BE2C (cell line): ENCODE measurements at regions not wholly inside any gene's neighbourhood (a gene's known extent, or its start where the extent isn't known, plus 50 kb on each side); places are given as distances from the start of the nearest gene placed in this dataset.

Experiments
- DNase-seq: peaks from one replicate; pipeline ENCODE4 v3.0.0-alpha.2; 2020
- H3K27me3 ChIP-seq: fragments of 250-450 bp; sonication (Bioruptor Pico); 2 replicates; pipeline ENCODE4 v1.5.1; 2020; ENCODE audit warnings: mild to moderate bottlenecking
- H3K36me3 ChIP-seq: fragments of 250-450 bp; sonication (Bioruptor Pico); 2 replicates; pipeline ENCODE4 v1.5.1; 2020; ENCODE audit warnings: mild to moderate bottlenecking
- H3K4me1 ChIP-seq: fragments of 250-450 bp; sonication (Bioruptor Pico); 2 replicates; pipeline ENCODE4 v1.5.1; 2020
- H3K4me3 ChIP-seq: 2 replicates; pipeline ENCODE4 v1.5.1; 2011; ENCODE audit warnings: low read depth, low read length
- H3K9me3 ChIP-seq: fragments of 250-450 bp; sonication (Bioruptor Pico); 2 replicates; pipeline ENCODE4 v1.5.1; 2020
- TF ChIP-seq, protein P1 (sequence below): IDR thresholded peaks from 2 replicates; pipeline ENCODE4 v1.5.1; 2012; ENCODE audit warnings: mild to moderate bottlenecking, low read depth, low read length

DNA sequence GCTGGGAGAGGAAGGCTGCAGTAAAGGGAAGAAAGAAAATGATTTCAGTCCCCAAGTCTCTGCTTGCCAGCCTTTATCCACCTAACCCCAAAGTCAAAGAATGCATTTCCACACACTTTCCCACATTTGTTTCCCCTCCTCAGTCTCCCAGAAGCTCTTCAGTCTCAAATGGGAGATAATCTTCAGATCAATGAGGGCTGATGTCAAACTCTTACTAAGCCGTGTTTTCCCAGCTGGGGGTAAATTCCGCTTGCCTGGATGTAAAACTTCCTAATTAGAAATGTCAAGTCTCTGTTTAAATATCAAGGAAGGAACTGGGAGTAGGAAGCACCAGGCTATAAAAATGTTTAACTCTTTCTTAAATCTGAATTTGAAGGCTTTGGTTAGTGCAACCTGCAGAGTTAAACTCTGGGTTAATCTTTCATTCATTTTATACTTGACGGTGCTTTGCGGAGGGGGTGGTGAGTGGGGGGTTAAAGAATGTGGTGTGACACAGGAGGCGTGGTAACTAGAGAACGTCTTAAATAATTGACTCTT lies 601.4 kb upstream of the ACTRT1 start:
- H3K4me1 ChIP-seq: no peaks in the 10 kb centered on the region
- TF ChIP-seq, protein P1, sequence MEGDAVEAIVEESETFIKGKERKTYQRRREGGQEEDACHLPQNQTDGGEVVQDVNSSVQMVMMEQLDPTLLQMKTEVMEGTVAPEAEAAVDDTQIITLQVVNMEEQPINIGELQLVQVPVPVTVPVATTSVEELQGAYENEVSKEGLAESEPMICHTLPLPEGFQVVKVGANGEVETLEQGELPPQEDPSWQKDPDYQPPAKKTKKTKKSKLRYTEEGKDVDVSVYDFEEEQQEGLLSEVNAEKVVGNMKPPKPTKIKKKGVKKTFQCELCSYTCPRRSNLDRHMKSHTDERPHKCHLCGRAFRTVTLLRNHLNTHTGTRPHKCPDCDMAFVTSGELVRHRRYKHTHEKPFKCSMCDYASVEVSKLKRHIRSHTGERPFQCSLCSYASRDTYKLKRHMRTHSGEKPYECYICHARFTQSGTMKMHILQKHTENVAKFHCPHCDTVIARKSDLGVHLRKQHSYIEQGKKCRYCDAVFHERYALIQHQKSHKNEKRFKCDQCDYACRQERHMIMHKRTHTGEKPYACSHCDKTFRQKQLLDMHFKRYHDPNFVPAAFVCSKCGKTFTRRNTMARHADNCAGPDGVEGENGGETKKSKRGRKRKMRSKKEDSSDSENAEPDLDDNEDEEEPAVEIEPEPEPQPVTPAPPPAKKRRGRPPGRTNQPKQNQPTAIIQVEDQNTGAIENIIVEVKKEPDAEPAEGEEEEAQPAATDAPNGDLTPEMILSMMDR: no peak
- no peak overlapping the region for H3K4me3 ChIP-seq
- H3K27me3 ChIP-seq: no peaks in the 10 kb centered on the region
- H3K9me3 ChIP-seq: no peaks in the 10 kb centered on the region
- no peak for DNase-seq
- no peaks in the 10 kb centered on the region for H3K36me3 ChIP-seq

- Histone ChIP-seq H3K36me3 (no peaks in the 10 kb centered on the region), H3K4me3 (no peak overlapping the region), H3K27me3 (no peaks in the 10 kb centered on the region), H3K9me3 (no peaks in the 10 kb centered on the region), H3K4me1 (no peaks in the 10 kb centered on the region)
- TF ChIP-seq, protein P1: no peak
- DNase-seq: no peak
Measured at GRCh38 chrX:128650326-128650725, 598.1 kb upstream of the ACTRT1 start.

- H3K27me3 ChIP-seq: no peaks in the 10 kb centered on the region
- TF ChIP-seq, protein P1: no peak
- H3K9me3 ChIP-seq: no peaks in the 10 kb centered on the region
- no peak overlapping the region for H3K4me3 ChIP-seq
- H3K36me3 ChIP-seq: no peaks in the 10 kb centered on the region
- H3K4me1 ChIP-seq: no peaks in the 10 kb centered on the region
- no peak for DNase-seq
Measured at GRCh38 chrX:128634754-128635153, 582.6 kb upstream of the ACTRT1 start.

DNA sequence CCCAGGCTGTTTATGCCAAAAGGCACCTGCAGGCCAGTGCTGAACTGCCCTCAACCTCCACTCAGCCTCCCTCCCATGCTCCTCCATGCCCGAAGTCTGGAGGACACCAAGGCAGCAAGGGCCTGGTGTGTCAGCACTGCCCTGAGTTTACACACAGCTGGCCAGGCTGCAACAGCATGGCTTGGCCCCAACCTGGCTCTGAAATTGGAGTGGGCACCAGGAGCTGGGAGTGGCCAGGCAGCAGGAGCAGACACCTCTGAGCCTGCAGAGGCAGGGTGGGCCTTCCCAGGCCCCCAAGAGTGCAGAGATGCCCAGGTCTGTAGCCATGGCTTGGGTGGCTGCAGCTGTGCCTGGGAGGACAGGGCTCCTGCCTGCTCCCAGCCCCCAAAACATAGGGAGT lies 571.2 kb upstream of the ACTRT1 start:
- TF ChIP-seq, protein P1: no peak
- Histone ChIP-seq H3K4me1 (no peaks in the 10 kb centered on the region), H3K36me3 (no peaks in the 10 kb centered on the region), H3K27me3 (no peaks in the 10 kb centered on the region), H3K9me3 (no peaks in the 10 kb centered on the region), H3K4me3 (no peak overlapping the region)
- no peak for DNase-seq

GRCh38 chrX:128622296-128622695 lies 570.1 kb upstream of the ACTRT1 start:
- H3K9me3 ChIP-seq: no peaks in the 10 kb centered on the region
- no peaks in the 10 kb centered on the region for H3K36me3 ChIP-seq
- no peaks in the 10 kb centered on the region for H3K27me3 ChIP-seq
- no peak overlapping the region for H3K4me3 ChIP-seq
- H3K4me1 ChIP-seq: no peaks in the 10 kb centered on the region
- peak; percentile 37 for DNase-seq
- TF ChIP-seq, protein P1: no peak

DNA sequence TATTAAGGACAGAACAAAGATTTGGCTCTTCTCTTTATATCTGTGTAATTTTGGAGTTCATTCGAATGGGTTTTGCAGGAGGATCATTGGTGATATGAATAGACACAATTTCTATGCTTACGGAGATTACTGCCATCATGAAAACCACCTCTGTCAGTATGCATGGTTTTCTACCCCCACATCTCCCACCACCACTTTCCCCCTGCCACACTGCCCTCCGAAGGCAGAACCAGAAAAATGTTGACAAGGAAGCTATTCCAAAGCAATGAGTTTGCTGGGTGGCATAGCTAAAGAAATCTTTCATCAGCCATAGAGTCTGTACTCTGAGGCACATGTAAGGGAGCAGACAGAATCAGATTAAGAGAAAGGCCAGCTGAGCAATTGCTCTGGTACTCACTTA lies 567.3 kb upstream of the ACTRT1 start:
- no peak for DNase-seq
- no peaks in the 10 kb centered on the region for H3K36me3 ChIP-seq
- no peaks in the 10 kb centered on the region for H3K4me1 ChIP-seq
- no peaks in the 10 kb centered on the region for H3K9me3 ChIP-seq
- TF ChIP-seq, protein P1: no peak; the same call in 1 of the 2 replicates
- H3K4me3 ChIP-seq: no peak overlapping the region
- no peaks in the 10 kb centered on the region for H3K27me3 ChIP-seq
